Keratinocyte (primary cell): ENCODE measurements at regions not wholly inside any gene's neighbourhood (a gene's known extent, or its start where the extent isn't known, plus 50 kb on each side); places are given as distances from the start of the nearest gene placed in this dataset.

Experiments used
- CTCF ChIP-seq, 3 experiments: IDR thresholded peaks in 1 of 3; conservative IDR thresholded peaks in 1 of 3; optimal IDR thresholded peaks in 1 of 3; 2 replicates in 2 of 3; 3 replicates in 1 of 3; pipeline versions ENCODE3 to v1.5.1; 2011; ENCODE audit warnings: low read length in 3 of 3, mild to moderate bottlenecking in 3 of 3, moderate library complexity in 2 of 3, control low read depth in 1 of 3, inconsistent platforms in 1 of 3; ENCODE audit not compliant: insufficient read depth in 2 of 3; ENCODE audit errors: extremely low read depth in 1 of 3
- EZH2 ChIP-seq: IDR thresholded peaks from one replicate; pipeline ENCODE4 v1.6.1; 2012; ENCODE audit warnings: inconsistent platforms, mild to moderate bottlenecking, low read length, moderate library complexity

GRCh38 chr2:215215637-215216036 is 77.2 kb upstream of the ABCA12 start:
- no peak for TF ChIP-seq CTCF (optimal IDR thresholded peaks at IDR 0.05 in 1 of 3, IDR thresholded peaks at IDR 0.05 in 1 of 3, conservative IDR thresholded peaks at IDR 0.05 in 1 of 3; ENCODE audit: extremely low read depth in 1 of 3, insufficient read depth in 2 of 3, low read length in 3 of 3)
- TF ChIP-seq EZH2, result no peak
